ENCODE measurements at regions not wholly inside any gene's neighbourhood (a gene's known extent, or its start where the extent isn't known, plus 50 kb on each side); places are given as distances from the start of the nearest gene placed in this dataset.

DNA sequence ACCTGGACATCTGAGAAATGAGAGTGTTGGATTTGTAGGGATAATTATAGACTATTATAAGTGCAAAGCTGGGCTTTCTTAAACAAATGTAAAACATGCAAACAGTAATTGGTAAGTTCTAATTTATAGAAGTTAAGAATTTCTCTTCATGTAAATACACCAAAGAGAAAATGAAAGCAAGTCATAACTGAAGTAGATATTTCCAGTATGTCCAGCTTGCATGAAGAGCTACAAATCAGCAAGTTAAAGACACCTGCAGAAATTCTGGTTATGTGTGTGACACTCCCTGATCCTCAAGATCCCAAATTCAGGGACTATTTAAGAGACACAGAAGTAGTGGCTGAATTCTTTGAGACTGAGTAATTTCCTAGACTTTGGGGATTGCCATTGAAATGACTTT, 308.9 kb downstream of the TLE4 start:
- TF ChIP-seq, protein P1, sequence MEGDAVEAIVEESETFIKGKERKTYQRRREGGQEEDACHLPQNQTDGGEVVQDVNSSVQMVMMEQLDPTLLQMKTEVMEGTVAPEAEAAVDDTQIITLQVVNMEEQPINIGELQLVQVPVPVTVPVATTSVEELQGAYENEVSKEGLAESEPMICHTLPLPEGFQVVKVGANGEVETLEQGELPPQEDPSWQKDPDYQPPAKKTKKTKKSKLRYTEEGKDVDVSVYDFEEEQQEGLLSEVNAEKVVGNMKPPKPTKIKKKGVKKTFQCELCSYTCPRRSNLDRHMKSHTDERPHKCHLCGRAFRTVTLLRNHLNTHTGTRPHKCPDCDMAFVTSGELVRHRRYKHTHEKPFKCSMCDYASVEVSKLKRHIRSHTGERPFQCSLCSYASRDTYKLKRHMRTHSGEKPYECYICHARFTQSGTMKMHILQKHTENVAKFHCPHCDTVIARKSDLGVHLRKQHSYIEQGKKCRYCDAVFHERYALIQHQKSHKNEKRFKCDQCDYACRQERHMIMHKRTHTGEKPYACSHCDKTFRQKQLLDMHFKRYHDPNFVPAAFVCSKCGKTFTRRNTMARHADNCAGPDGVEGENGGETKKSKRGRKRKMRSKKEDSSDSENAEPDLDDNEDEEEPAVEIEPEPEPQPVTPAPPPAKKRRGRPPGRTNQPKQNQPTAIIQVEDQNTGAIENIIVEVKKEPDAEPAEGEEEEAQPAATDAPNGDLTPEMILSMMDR (IDR thresholded peaks at IDR 0.05; ENCODE audit: unreplicated experiment in 3 of 3) = no peak
- no peak overlapping the region for H3K4me3 Mint-ChIP-seq
- peaks cover 14% of the 10 kb centered on the region for H3K27me3 Mint-ChIP-seq (ENCODE audit: low read depth)
- H3K9me3 Mint-ChIP-seq = peaks cover 5% of the 10 kb centered on the region
- H3K4me1 Mint-ChIP-seq = no peaks in the 10 kb centered on the region
- no peak overlapping the region for H3K27ac Mint-ChIP-seq
- no peaks in the 10 kb centered on the region for H3K36me3 Mint-ChIP-seq (ENCODE audit: low read depth)

GRCh38 chr9:79877943-79878602, 306.3 kb downstream of the TLE4 start:
- Mint-ChIP-seq H3K4me3 (no peak overlapping the region), H3K9me3 (peaks cover 5% of the 10 kb centered on the region), H3K36me3 (ENCODE audit: low read depth) (no peaks in the 10 kb centered on the region), H3K4me1 (no peaks in the 10 kb centered on the region), H3K27ac (no peak overlapping the region), H3K27me3 (ENCODE audit: low read depth) (no peaks in the 10 kb centered on the region)
- TF ChIP-seq, protein P1 (IDR thresholded peaks at IDR 0.05; ENCODE audit: unreplicated experiment in 3 of 3) = no peak

- H3K27ac Mint-ChIP-seq = no peak overlapping the region
- peaks cover 5% of the 10 kb centered on the region for H3K9me3 Mint-ChIP-seq
- H3K4me1 Mint-ChIP-seq = no peaks in the 10 kb centered on the region
- peaks cover 7% of the 10 kb centered on the region for H3K27me3 Mint-ChIP-seq (ENCODE audit: low read depth)
- TF ChIP-seq, protein P1 (IDR thresholded peaks at IDR 0.05; ENCODE audit: unreplicated experiment in 3 of 3) = no peak
- peaks cover 4% of the 10 kb centered on the region for H3K36me3 Mint-ChIP-seq (ENCODE audit: low read depth)
- no peak overlapping the region for H3K4me3 Mint-ChIP-seq
Observed at GRCh38 chr9:79868567-79869189, 296.9 kb downstream of the TLE4 start.

- Mint-ChIP-seq H3K9me3 (peaks cover 22% of the 10 kb centered on the region), H3K36me3 (ENCODE audit: low read depth) (peaks cover 4% of the 10 kb centered on the region), H3K27me3 (ENCODE audit: low read depth) (peaks cover 7% of the 10 kb centered on the region), H3K4me1 (no peaks in the 10 kb centered on the region), H3K27ac (no peak overlapping the region), H3K4me3 (no peak overlapping the region)
- TF ChIP-seq, protein P1 (IDR thresholded peaks at IDR 0.05; ENCODE audit: unreplicated experiment in 3 of 3) = no peak
Observed at GRCh38 chr9:79862921-79863890, 291.4 kb downstream of the TLE4 start.

GRCh38 chr9:79858508-79858907, 286.7 kb downstream of the TLE4 start:
- H3K27ac Mint-ChIP-seq = no peak overlapping the region
- peaks cover 17% of the 10 kb centered on the region for H3K9me3 Mint-ChIP-seq
- no peak overlapping the region for H3K4me3 Mint-ChIP-seq
- no peaks in the 10 kb centered on the region for H3K36me3 Mint-ChIP-seq (ENCODE audit: low read depth)
- TF ChIP-seq, protein P1 (IDR thresholded peaks at IDR 0.05; ENCODE audit: unreplicated experiment in 3 of 3) = no peak
- H3K27me3 Mint-ChIP-seq (ENCODE audit: low read depth) = no peaks in the 10 kb centered on the region
- H3K4me1 Mint-ChIP-seq = no peaks in the 10 kb centered on the region
